GM18861 (cell line): ENCODE measurements at regions not wholly inside any gene's neighbourhood (a gene's known extent, or its start where the extent isn't known, plus 50 kb on each side); places are given as distances from the start of the nearest gene placed in this dataset.

Source experiments
- ATAC-seq: cut with Tn5 transposase; IDR thresholded peaks from one replicate; pipeline ENCODE4 v1.9.1; 2021; ENCODE audit not compliant: unreplicated experiment

- ATAC-seq: no peak
Measured at GRCh38 chr6:26284537-26285142, 80.4 kb upstream of the BTN3A2 start.

GRCh38 chr6:26285143-26286134, 79.6 kb upstream of the BTN3A2 start:
- peak; percentile 52 for ATAC-seq

GRCh38 chr6:26286168-26286877, 78.7 kb upstream of the BTN3A2 start:
- ATAC-seq: peak; percentile 26

DNA sequence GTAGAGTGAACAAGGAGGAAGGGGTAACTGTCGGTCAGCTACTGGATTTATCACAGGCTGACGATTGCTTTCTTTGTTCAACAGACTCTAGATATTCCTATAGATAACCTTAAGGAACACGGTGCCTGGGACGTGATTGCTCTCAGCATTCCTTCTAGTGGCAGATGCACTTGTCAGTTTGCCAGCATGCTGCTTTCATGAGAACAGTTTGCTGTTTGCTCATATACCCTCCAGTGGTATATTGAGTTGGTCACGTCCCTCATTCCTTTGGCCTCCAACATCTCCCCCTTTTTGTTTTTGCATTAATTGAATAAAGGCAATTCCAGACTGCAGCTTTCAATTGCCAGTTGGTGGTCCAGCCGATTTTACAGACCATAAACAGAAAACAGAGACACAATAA, 76.8 kb upstream of the BTN3A2 start:
- ATAC-seq: no peak

GRCh38 chr6:26290941-26291340, 74.1 kb upstream of the BTN3A2 start:
- ATAC-seq: no peak

- no peak for ATAC-seq
Measured at GRCh38 chr6:26292709-26293108, 72.3 kb upstream of the BTN3A2 start.

- ATAC-seq: no peak
Measured at GRCh38 chr6:26294302-26294701, 70.7 kb upstream of the BTN3A2 start.

GRCh38 chr6:26295691-26296555, 69.1 kb upstream of the BTN3A2 start:
- ATAC-seq: no peak

- no peak for ATAC-seq
Measured at GRCh38 chr6:26296556-26296856, 68.5 kb upstream of the BTN3A2 start.

DNA sequence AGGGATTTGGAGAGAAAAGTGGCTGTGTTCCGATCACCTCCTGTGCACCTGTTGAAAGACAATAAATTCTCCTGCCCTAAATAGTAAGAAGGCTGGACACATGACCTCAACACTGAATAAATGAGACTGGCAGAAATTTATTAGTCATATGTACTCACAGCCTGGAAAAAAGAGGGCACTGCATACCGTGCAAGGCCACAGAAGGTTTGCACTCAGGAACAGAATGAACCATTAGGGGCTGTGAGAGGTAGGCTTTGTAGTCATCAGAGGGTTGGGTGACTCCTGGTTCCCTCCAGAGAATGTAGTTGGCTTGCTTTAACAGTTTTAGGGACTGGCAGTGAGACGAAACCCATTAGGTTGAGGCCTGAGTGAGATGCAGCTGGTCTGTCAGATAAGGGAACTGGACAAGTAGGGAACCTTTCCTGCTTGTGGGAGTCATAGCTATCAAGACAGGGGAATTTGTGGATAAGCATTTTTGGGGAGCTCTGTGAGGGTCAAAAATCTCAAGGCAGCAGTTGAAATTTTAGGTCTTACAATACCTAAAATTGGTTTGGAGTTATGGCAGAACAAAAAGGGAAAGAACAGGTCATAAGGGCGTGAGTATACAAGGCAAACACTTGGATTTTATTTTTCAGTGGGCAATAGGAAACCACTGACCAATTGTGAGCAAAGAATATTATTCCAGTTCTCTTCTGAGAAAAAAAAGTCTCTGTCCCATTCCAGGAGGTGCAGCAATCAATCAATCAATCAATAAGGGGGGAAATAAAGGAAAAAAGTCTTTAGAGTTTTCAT, 67.9 kb upstream of the BTN3A2 start:
- ATAC-seq: no peak

- ATAC-seq: no peak
Measured at GRCh38 chr6:26299286-26300042, 65.5 kb upstream of the BTN3A2 start.

DNA sequence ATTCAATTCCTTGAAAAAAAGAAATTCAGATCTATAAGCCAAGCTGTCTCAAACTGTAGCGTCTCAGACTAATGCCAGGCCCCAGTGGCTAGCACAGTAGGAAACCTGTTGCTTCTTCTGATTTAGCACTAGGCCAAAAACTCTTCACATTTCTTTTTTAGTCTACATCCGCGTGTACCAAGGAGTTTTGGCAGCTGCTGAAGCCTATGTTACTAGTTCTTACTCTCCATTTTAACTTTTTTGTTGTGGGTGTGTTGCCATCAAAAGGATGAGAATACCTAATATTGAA, 65.0 kb upstream of the BTN3A2 start:
- ATAC-seq: no peak

DNA sequence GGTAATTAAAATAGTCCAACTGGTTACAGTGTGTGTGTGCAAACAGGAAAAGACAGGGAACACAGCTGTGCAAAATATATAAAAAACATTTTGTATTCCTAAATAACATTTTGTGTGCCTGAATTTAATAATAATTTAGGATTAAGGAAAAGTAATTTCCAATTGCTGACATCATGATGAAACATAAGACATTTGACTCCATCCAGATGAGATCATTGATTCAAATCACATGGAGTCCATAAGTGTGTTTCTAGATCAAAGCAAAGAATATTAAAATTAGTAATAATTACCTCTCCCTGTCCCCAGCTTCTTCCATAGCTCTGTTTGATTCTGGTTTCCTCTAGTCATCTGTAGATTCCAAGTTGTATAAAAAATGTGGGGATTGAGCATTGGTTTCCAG, 64.6 kb upstream of the BTN3A2 start:
- no peak for ATAC-seq

- no peak for ATAC-seq
Measured at GRCh38 chr6:26300828-26301227, 64.2 kb upstream of the BTN3A2 start.

DNA sequence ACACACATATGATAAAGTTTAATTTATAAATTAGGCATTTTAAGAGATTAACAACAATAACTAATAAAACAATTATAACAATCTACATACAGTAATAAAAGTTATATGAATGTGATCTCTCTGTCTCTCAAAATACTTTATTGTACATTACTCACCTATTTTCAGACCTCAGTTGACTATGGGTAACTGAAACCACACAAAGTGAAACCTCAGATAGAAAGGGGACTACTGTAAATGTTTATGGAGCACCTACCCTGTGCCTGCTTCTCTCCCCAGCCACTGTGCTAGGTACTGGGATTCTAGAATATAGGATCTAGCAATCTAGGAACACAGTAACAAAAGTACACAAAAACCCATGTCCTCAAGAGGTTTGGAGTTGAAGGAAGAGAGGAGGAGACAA, 63.4 kb upstream of the BTN3A2 start:
- ATAC-seq: no peak

DNA sequence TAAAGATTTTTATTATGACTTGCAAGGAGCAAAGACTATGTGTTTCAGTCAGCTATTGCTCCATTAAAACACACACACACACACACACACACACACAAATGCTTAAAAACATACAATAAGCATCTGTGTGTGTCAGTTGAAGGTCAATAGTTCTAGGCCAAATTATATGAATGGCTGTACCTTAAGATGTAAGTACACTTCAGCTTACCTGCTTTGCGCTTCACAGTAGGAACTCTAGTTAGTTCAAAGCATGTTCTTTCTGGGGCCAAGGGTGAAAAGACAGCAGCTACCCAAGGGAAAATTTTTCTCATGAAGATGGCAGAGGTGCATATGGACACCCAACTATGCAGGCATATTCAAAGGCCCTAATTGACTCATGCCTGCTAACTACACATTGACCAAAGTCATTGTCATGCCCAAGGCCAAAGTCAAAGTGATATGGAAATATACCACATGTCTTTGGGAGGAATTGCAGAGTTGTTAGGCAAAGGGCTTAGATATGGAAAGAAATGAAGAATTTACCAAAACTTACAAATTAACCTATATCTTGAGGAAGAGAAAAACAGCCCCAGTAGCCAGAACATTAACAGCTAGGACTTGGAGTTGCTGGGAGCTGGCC, 61.9 kb upstream of the BTN3A2 start:
- ATAC-seq: no peak

- no peak for ATAC-seq
Measured at GRCh38 chr6:26304213-26304796, 60.7 kb upstream of the BTN3A2 start.

DNA sequence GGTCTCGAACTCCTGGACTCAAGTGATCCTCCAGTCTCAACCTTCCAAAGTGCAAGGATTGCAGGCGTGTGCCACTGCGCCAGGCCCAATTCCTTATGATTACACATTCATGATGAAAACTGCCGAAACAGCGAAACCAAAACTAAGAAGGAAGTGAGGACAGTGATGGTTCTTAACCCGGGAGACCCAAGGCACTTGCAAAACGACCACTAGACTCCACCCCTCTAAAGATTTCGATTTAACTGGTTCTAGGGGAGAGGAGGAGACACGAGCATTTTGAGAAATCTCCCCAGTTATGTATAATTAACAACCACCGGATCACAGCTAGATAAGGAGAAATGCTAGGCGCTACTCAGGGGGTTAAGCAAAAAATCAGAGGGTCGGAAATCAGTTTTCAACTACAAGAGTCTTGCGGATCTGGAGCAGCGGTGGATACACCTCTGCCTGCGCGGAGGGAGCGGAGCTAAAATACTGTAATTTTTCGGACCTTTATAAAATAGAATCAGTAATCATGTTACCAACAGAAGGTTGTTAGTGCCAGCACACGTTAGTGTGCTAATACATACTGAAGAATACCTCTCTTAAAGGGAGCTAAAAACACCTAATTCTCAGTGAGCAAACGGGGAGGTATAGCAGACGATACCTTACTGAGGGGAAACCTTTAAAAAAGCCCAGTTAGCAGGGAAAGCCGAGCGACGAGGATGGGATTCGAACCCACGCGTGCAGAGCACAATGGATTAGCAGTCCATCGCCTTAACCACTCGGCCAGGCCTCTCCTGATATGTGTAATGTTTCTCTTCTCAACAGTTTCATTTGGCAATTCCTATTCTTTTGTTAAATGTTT, 60.0 kb upstream of the BTN3A2 start:
- ATAC-seq: no peak
